Sigmoid colon (tissue), 6 donors: ENCODE measurements at regions not wholly inside any gene's neighbourhood (a gene's known extent, or its start where the extent isn't known, plus 50 kb on each side); places are given as distances from the start of the nearest gene placed in this dataset.
A peak's percentile ranks its signal among the peaks of the same experiment; 100 is the strongest.

Experiments
- DNase-seq: peaks from one replicate; pipeline ENCODE4 v3.0.0-alpha.2; 2019
- H3K27ac ChIP-seq, 4 donors: fragments of 200-600 bp; sonication (generic); one replicate each; pipeline ENCODE4 v1.5.1; 2016 to 2019; ENCODE audit warnings: mild to moderate bottlenecking in 1 of 4
- H3K27me3 ChIP-seq, 3 donors: fragments of 200-600 bp; sonication (generic); one replicate each; pipeline ENCODE4 v1.5.1; 2019; ENCODE audit warnings: mild to moderate bottlenecking in 1 of 3
- H3K36me3 ChIP-seq, 4 donors: fragments of 200-600 bp; sonication (generic); one replicate each; pipeline ENCODE4 v1.5.1; 2016 to 2019
- H3K4me1 ChIP-seq, 4 donors: fragments of 200-600 bp; sonication (generic); one replicate each; pipeline ENCODE4 v1.5.1; 2017 to 2019
- H3K4me3 ChIP-seq, 4 donors: fragments of 200-600 bp; sonication (generic); one replicate each; pipeline ENCODE4 v1.5.1; 2017 to 2019; ENCODE audit warnings: mild to moderate bottlenecking in 2 of 4, moderate library complexity in 1 of 4
- H3K9me3 ChIP-seq, 4 donors: fragments of 200-600 bp in 3 of 4; sonication (generic) in 3 of 4; one replicate each; pipeline versions ENCODE4 v1.5.1 to v1.6.1; 2013 to 2019
- CTCF ChIP-seq, 4 experiments: fragments of 450-650 bp in 3 of 4; fragments of 200-600 bp in 1 of 4; IDR thresholded peaks; one replicate each; pipeline ENCODE4 v1.5.1; 2016 to 2019; ENCODE audit warnings: antibody characterized with exemption in 4 of 4, mild to moderate bottlenecking in 3 of 4, moderate library complexity in 2 of 4
- EP300 ChIP-seq, 4 donors: sonication (generic); formaldehyde crosslinking; IDR thresholded peaks; one replicate each; pipeline ENCODE4 v1.6.1; 2017; ENCODE audit warnings: antibody characterized with exemption in 4 of 4
- POLR2A ChIP-seq, 2 donors: fragments of 450-650 bp; IDR thresholded peaks; one replicate each; pipeline ENCODE4 v1.6.1; 2016; ENCODE audit warnings: antibody characterized with exemption in 2 of 2, mild to moderate bottlenecking in 2 of 2, moderate library complexity in 2 of 2
- POLR2AphosphoS5 ChIP-seq, 4 donors: sonication (generic); formaldehyde crosslinking; IDR thresholded peaks; one replicate each; pipeline ENCODE4 v1.6.1; 2017; ENCODE audit warnings: antibody characterized with exemption in 4 of 4
- WGBS, 2 donors: extraction: QIAGEN DNeasy Blood & Tissue Kit; methylation state at CpG; one replicate each; pipeline ENCODE4 v1.1.7; 2013; 5-methylcytosine and 5-hydroxymethylcytosine counted together
- intact Hi-C: fragments of 100-400 bp; cut with DNase I; formaldehyde crosslinking; loops from one replicate; pipeline ENCODE4 v1.15.1; 2023
- donor health status: healthy with polysubstance abuse.
- donor health status: healthy.

- Histone ChIP-seq H3K4me1 (peaks cover 0 to 60% (median 55%) of the 10 kb centered on the region in 4 donors), H3K36me3 (no peaks in the 10 kb centered on the region), H3K27me3 (no peaks in the 10 kb centered on the region), H3K4me3 (no peak overlapping the region), H3K27ac (no peak overlapping the region), H3K9me3 (no peaks in the 10 kb centered on the region)
- no peak for DNase-seq
- TF ChIP-seq POLR2AphosphoS5 (IDR thresholded peaks at IDR 0.05) (no peak), EP300 (IDR thresholded peaks at IDR 0.05) (no peak), POLR2A (IDR thresholded peaks at IDR 0.05) (no peak), CTCF (IDR thresholded peaks at IDR 0.05) (no peak)
- WGBS, 2 donors, result 81 to 88% methylated on average over 5 of the region's 5 CpGs
- intact Hi-C loops, result no loop called here
Measured at GRCh38 chr3:56919137-56919796, 117.5 kb upstream of the ARHGEF3 start.

DNA sequence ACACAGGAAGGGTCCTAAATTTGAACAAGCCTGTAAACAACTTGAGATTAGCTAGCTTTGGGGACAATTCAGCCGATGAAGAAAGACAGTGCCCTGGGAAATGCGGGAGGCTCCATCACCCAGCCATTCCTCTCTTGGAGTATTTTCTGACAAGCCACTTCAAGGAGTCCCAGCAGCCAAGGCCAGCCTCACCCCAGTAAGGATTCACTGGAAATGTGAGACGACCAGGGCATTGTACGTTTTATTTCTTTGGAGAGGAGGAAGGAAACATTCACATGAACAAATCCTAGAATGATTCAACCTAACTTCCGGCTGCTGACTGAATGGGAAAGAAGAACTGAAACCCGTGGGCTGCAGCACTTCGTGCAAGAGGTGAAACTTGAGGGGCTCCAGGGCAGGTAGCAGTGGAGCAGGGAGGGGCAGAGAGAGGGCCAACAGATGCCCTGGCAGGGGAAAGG is 116.4 kb upstream of the ARHGEF3 start:
- intact Hi-C loops, result no loop called here
- WGBS, 2 donors, result 57 to 79% methylated on average over 7 of the region's 7 CpGs
- H3K27ac ChIP-seq, result peak overlapping the region in 1 of 4 donors; percentile 17
- peaks cover 0 to 49% (median 44%) of the 10 kb centered on the region in 4 donors for H3K4me1 ChIP-seq
- H3K4me3 ChIP-seq, result no peak overlapping the region
- H3K36me3 ChIP-seq, result no peaks in the 10 kb centered on the region
- TF ChIP-seq POLR2AphosphoS5 (IDR thresholded peaks at IDR 0.05), result no peak
- DNase-seq, result no peak
- H3K9me3 ChIP-seq, result no peaks in the 10 kb centered on the region
- H3K27me3 ChIP-seq, result no peaks in the 10 kb centered on the region

- WGBS, 2 donors, result 61 to 65% methylated on average over 7 of the region's 7 CpGs
- Histone ChIP-seq H3K4me1 (peaks cover 0 to 43% (median 38%) of the 10 kb centered on the region in 4 donors), H3K27me3 (no peaks in the 10 kb centered on the region), H3K9me3 (no peaks in the 10 kb centered on the region), H3K4me3 (no peak overlapping the region), H3K36me3 (no peaks in the 10 kb centered on the region), H3K27ac (peak overlapping the region in 1 of 4 donors; percentile 17)
- TF ChIP-seq EP300 (IDR thresholded peaks at IDR 0.05), result no peak
- TF ChIP-seq POLR2AphosphoS5 (IDR thresholded peaks at IDR 0.05), result no peak
- no peak for TF ChIP-seq CTCF (IDR thresholded peaks at IDR 0.05)
- TF ChIP-seq POLR2A (IDR thresholded peaks at IDR 0.05), result no peak
- DNase-seq, result no peak
- intact Hi-C loops, result no loop called here
Measured at GRCh38 chr3:56917361-56918110, 115.8 kb upstream of the ARHGEF3 start.

DNA sequence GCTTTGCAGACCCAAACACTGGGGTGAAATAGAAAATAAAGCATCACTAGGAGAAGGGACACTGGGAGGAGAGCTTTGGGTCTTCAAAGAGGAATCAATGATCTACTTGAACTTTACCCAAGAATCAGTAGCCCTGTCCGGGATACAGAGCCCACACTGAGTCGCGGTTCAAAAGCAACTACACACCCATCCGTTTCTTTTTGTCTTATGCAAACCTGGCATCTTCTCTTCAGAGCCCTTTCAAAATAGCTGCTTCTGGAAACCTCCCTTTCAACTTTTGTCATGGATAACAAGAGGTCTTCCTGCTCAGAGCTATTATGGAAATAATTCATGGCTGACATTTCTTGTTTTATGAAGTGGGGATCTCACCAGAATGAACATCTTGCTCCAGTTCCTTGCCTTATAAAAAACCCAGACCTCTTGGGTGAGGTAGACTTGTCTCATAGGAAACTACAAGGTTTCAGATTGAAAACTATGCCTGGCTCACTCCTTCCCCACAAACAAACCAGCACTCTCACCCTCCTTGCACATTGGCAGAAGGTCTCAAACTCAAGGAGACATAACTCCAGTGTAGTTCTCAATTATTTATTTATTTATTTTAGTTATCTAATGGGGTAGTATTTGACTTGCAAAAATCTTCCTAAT is 115.1 kb upstream of the ARHGEF3 start:
- no peaks in the 10 kb centered on the region for H3K27me3 ChIP-seq
- WGBS, 2 donors, result 64 to 87% methylated on average over 4 of the region's 4 CpGs
- no peak for DNase-seq
- no peaks in the 10 kb centered on the region for H3K36me3 ChIP-seq
- TF ChIP-seq CTCF (IDR thresholded peaks at IDR 0.05), result no peak
- no peak for TF ChIP-seq EP300 (IDR thresholded peaks at IDR 0.05)
- no peak for TF ChIP-seq POLR2A (IDR thresholded peaks at IDR 0.05)
- TF ChIP-seq POLR2AphosphoS5 (IDR thresholded peaks at IDR 0.05), result no peak
- no peaks in the 10 kb centered on the region for H3K9me3 ChIP-seq
- H3K4me1 ChIP-seq, result peaks cover 0 to 36% (median 31%) of the 10 kb centered on the region in 4 donors
- H3K27ac ChIP-seq, result no peak overlapping the region
- no peak overlapping the region for H3K4me3 ChIP-seq
- intact Hi-C loops, result no loop called here
